HG02981 (cell line): ENCODE measurements at regions not wholly inside any gene's neighbourhood (a gene's known extent, or its start where the extent isn't known, plus 50 kb on each side); places are given as distances from the start of the nearest gene placed in this dataset.
"Not testable (repeated sequence)": the region's sequence is repeated elsewhere in the genome, so short reads cannot be mapped to it uniquely, and the experiment has no call there.

Experiments used
- ATAC-seq: cut with Tn5 transposase; IDR thresholded peaks from one replicate; pipeline ENCODE4 v1.9.1; 2021; ENCODE audit warnings: mild to moderate bottlenecking, moderate library complexity; ENCODE audit not compliant: unreplicated experiment

- ATAC-seq: no peak
Measured at GRCh38 chr7:130789436-130789835, 55.4 kb upstream of the KLF14 start.

GRCh38 chr7:130791746-130792145 is 57.7 kb upstream of the KLF14 start:
- no peak for ATAC-seq

GRCh38 chr7:130793855-130794618 is 60.0 kb upstream of the KLF14 start:
- ATAC-seq: no peak

GRCh38 chr7:130794619-130794922 is 60.6 kb upstream of the KLF14 start:
- ATAC-seq: no peak

GRCh38 chr7:130796425-130796824 is 62.4 kb upstream of the KLF14 start:
- ATAC-seq: not testable (repeated sequence)

GRCh38 chr7:130803127-130803526 is 69.1 kb upstream of the KLF14 start:
- no peak for ATAC-seq

GRCh38 chr7:130804220-130804619 is 70.2 kb upstream of the KLF14 start:
- ATAC-seq: no peak

- ATAC-seq: not testable (repeated sequence)
Measured at GRCh38 chr7:130812819-130813218, 78.8 kb upstream of the KLF14 start.

- no peak for ATAC-seq
Measured at GRCh38 chr7:130814778-130815335, 80.8 kb upstream of the KLF14 start.

GRCh38 chr7:130818056-130818455 is 84.0 kb upstream of the KLF14 start:
- ATAC-seq: no peak

GRCh38 chr7:130821864-130822263 is 87.9 kb upstream of the KLF14 start:
- ATAC-seq: no peak

GRCh38 chr7:130822642-130823041 is 88.6 kb upstream of the KLF14 start:
- ATAC-seq: no peak

- no peak for ATAC-seq
Measured at GRCh38 chr7:130823060-130823459, 89.1 kb upstream of the KLF14 start.

- no peak for ATAC-seq
Measured at GRCh38 chr7:130825819-130826218, 91.8 kb upstream of the KLF14 start.

GRCh38 chr7:130829415-130829814 is 95.4 kb upstream of the KLF14 start:
- no peak for ATAC-seq

- no peak for ATAC-seq
Measured at GRCh38 chr7:130831322-130831721, 97.3 kb upstream of the KLF14 start.

- no peak for ATAC-seq
Measured at GRCh38 chr7:130831817-130832481, 97.9 kb upstream of the KLF14 start.

- no peak for ATAC-seq
Measured at GRCh38 chr7:130838738-130839137, 104.7 kb upstream of the KLF14 start.

- ATAC-seq: no peak
Measured at GRCh38 chr7:130840599-130840998, 106.6 kb upstream of the KLF14 start.

GRCh38 chr7:130841416-130841815 is 107.4 kb upstream of the KLF14 start:
- ATAC-seq: no peak

- ATAC-seq: no peak
Measured at GRCh38 chr7:130843703-130844102, 109.7 kb upstream of the KLF14 start.

GRCh38 chr7:130844811-130845580 is 111.0 kb upstream of the KLF14 start:
- ATAC-seq: no peak
